KMS-11 (cell line): ENCODE measurements at regions not wholly inside any gene's neighbourhood (a gene's known extent, or its start where the extent isn't known, plus 50 kb on each side); places are given as distances from the start of the nearest gene placed in this dataset.
"Not testable (repeated sequence)": the region's sequence is repeated elsewhere in the genome, so short reads cannot be mapped to it uniquely, and the experiment has no call there.

Experiments used
- H2AFZ ChIP-seq: fragments of 200-600 bp; sonication (generic); 2 replicates; pipeline ENCODE4 v1.6.1; 2016; ENCODE audit warnings: antibody characterized with exemption, mixed run types, low read depth
- H3K27ac ChIP-seq: fragments of 200-600 bp; sonication (generic); 2 replicates; pipeline ENCODE4 v1.6.1; 2016; ENCODE audit warnings: mild to moderate bottlenecking, mixed run types
- H3K27me3 ChIP-seq: fragments of 200-600 bp; sonication (generic); 2 replicates; pipeline ENCODE4 v1.6.1; 2017; ENCODE audit warnings: mild to moderate bottlenecking, low read depth, mixed run types, moderate library complexity; ENCODE audit not compliant: insufficient read depth
- H3K36me3 ChIP-seq: fragments of 200-600 bp; sonication (generic); 2 replicates; pipeline ENCODE4 v1.6.1; 2017; ENCODE audit warnings: mild to moderate bottlenecking, mixed run types; ENCODE audit not compliant: insufficient read depth
- H3K4me1 ChIP-seq: fragments of 200-600 bp; sonication (generic); 2 replicates; pipeline ENCODE4 v1.6.1; 2016; ENCODE audit warnings: mild to moderate bottlenecking, low read depth, mixed run types; ENCODE audit not compliant: poor library complexity, severe bottlenecking
- H3K4me2 ChIP-seq: fragments of 200-600 bp; sonication (generic); 2 replicates; pipeline ENCODE4 v1.7.0; 2016; ENCODE audit warnings: mild to moderate bottlenecking, mixed run types
- H3K4me3 ChIP-seq: fragments of 200-600 bp; sonication (generic); IDR thresholded peaks from 2 replicates; pipeline ENCODE4 v1.6.1; 2017; ENCODE audit warnings: low read depth, low read length, mixed read lengths; ENCODE audit not compliant: insufficient read depth
- H3K79me2 ChIP-seq: fragments of 200-600 bp; sonication (generic); 2 replicates; pipeline ENCODE4 v1.6.1; 2016; ENCODE audit warnings: low read depth, mixed run types; ENCODE audit not compliant: insufficient read depth
- H3K9ac ChIP-seq: fragments of 200-600 bp; sonication (generic); 2 replicates; pipeline ENCODE4 v1.6.1; 2016; ENCODE audit warnings: mild to moderate bottlenecking, mixed run types
- H4K20me1 ChIP-seq: fragments of 200-600 bp; sonication (generic); 2 replicates; pipeline ENCODE4 v1.6.1; 2016; ENCODE audit warnings: mild to moderate bottlenecking, mixed run types; ENCODE audit not compliant: insufficient read depth
- TF ChIP-seq, protein P1 (sequence below): fragments of 200-600 bp; sonication (generic); conservative IDR thresholded peaks from 2 replicates; pipeline ENCODE4 v1.6.1; 2017; ENCODE audit warnings: low read depth, mild to moderate bottlenecking, antibody characterized with exemption, low read length, moderate library complexity, mixed read lengths

- Histone ChIP-seq H3K79me2 (no peaks in the 10 kb centered on the region), H3K27me3 (no peaks in the 10 kb centered on the region), H3K36me3 (no peaks in the 10 kb centered on the region), H3K4me1 (no peaks in the 10 kb centered on the region), H3K4me3 (no peak overlapping the region), H2AFZ (no peak overlapping the region), H3K9ac (no peak overlapping the region), H3K27ac (no peak overlapping the region), H3K4me2 (no peak overlapping the region), H4K20me1 (no peaks in the 10 kb centered on the region)
- TF ChIP-seq, protein P1, sequence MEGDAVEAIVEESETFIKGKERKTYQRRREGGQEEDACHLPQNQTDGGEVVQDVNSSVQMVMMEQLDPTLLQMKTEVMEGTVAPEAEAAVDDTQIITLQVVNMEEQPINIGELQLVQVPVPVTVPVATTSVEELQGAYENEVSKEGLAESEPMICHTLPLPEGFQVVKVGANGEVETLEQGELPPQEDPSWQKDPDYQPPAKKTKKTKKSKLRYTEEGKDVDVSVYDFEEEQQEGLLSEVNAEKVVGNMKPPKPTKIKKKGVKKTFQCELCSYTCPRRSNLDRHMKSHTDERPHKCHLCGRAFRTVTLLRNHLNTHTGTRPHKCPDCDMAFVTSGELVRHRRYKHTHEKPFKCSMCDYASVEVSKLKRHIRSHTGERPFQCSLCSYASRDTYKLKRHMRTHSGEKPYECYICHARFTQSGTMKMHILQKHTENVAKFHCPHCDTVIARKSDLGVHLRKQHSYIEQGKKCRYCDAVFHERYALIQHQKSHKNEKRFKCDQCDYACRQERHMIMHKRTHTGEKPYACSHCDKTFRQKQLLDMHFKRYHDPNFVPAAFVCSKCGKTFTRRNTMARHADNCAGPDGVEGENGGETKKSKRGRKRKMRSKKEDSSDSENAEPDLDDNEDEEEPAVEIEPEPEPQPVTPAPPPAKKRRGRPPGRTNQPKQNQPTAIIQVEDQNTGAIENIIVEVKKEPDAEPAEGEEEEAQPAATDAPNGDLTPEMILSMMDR: no peak
These were observed 141.0 kb upstream of the ALG10B start for GRCh38 chr12:38175538-38175937.

DNA sequence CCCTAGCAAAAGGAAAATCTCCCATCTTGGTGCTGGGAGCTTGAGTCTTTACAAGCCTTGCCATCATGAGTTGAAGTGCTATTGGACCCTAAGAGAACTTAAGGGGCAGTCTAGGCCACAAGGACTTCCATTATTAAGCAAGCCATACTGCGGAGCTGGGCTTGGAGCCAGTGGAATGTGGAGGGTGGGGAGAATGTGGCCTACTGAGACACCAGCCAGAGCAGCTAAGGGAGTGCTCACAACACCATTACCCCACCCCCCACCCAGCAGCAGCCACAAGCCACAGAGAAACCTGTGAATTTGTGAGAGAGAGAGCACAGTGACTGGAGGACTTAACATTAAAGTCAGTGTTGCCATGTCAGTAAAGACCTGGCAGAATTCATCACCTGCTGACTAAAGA lies 133.0 kb upstream of the ALG10B start:
- H4K20me1 ChIP-seq, H2AFZ ChIP-seq, H3K4me1 ChIP-seq, H3K4me3 ChIP-seq, H3K27me3 ChIP-seq, H3K4me2 ChIP-seq, H3K79me2 ChIP-seq, H3K27ac ChIP-seq, H3K36me3 ChIP-seq, H3K9ac ChIP-seq: not testable (repeated sequence)

GRCh38 chr12:38197286-38197685 lies 119.3 kb upstream of the ALG10B start:
- H3K79me2 ChIP-seq, H3K27ac ChIP-seq, H4K20me1 ChIP-seq, H3K27me3 ChIP-seq, H3K4me3 ChIP-seq, H3K36me3 ChIP-seq, H2AFZ ChIP-seq, H3K4me1 ChIP-seq, H3K4me2 ChIP-seq, H3K9ac ChIP-seq: not testable (repeated sequence)

GRCh38 chr12:38201461-38202276 lies 114.9 kb upstream of the ALG10B start:
- no peak overlapping the region for H3K27ac ChIP-seq
- no peaks in the 10 kb centered on the region for H3K79me2 ChIP-seq
- no peak overlapping the region for H3K9ac ChIP-seq
- H3K27me3 ChIP-seq: no peaks in the 10 kb centered on the region
- no peaks in the 10 kb centered on the region for H3K36me3 ChIP-seq
- H3K4me1 ChIP-seq: no peaks in the 10 kb centered on the region
- H2AFZ ChIP-seq: no peak overlapping the region
- no peak overlapping the region for H3K4me2 ChIP-seq
- H4K20me1 ChIP-seq: no peaks in the 10 kb centered on the region
- H3K4me3 ChIP-seq: no peak overlapping the region
- TF ChIP-seq, protein P1: no peak

DNA sequence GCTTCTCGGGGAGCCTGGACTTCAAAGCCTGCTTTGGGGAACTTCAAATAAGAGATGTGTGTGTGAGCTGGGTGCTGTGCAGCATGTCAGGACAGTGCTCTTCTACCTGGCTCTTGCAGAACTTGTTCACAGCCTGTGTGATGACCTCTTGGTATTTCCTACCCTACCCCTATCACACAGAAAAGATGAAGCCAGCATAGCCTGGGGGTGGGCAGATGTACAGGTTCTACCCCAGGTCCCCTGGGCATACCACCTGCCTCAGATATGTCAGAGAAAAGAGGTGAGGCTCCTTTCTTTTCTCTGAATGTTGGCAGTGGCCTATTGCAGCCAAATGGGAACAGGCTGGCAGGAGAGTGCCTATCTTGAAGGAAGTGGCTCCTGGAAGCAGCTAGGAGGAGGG lies 111.7 kb upstream of the ALG10B start:
- Histone ChIP-seq H4K20me1 (no peaks in the 10 kb centered on the region), H3K4me3 (no peak overlapping the region), H3K36me3 (no peaks in the 10 kb centered on the region), H3K4me1 (no peaks in the 10 kb centered on the region), H3K79me2 (no peaks in the 10 kb centered on the region), H3K27ac (no peak overlapping the region), H2AFZ (no peak overlapping the region), H3K27me3 (no peaks in the 10 kb centered on the region), H3K9ac (no peak overlapping the region), H3K4me2 (no peak overlapping the region)
- TF ChIP-seq, protein P1: no peak
